Activated T-cell treated with anti-CD3 and anti-CD28 coated beads for 48 hours (primary cell): ENCODE measurements at regions not wholly inside any gene's neighbourhood (a gene's known extent, or its start where the extent isn't known, plus 50 kb on each side); places are given as distances from the start of the nearest gene placed in this dataset.
"Not testable (repeated sequence)": the region's sequence is repeated elsewhere in the genome, so short reads cannot be mapped to it uniquely, and the experiment has no call there.

Experiments used
- DNase-seq: peaks from one replicate; pipeline ENCODE4 v3.0.0-alpha.2; 2020; ENCODE audit warnings: low read depth

GRCh38 chr11:119586181-119586580 lies 142.8 kb downstream of the NECTIN1 start:
- no peak for DNase-seq

DNA sequence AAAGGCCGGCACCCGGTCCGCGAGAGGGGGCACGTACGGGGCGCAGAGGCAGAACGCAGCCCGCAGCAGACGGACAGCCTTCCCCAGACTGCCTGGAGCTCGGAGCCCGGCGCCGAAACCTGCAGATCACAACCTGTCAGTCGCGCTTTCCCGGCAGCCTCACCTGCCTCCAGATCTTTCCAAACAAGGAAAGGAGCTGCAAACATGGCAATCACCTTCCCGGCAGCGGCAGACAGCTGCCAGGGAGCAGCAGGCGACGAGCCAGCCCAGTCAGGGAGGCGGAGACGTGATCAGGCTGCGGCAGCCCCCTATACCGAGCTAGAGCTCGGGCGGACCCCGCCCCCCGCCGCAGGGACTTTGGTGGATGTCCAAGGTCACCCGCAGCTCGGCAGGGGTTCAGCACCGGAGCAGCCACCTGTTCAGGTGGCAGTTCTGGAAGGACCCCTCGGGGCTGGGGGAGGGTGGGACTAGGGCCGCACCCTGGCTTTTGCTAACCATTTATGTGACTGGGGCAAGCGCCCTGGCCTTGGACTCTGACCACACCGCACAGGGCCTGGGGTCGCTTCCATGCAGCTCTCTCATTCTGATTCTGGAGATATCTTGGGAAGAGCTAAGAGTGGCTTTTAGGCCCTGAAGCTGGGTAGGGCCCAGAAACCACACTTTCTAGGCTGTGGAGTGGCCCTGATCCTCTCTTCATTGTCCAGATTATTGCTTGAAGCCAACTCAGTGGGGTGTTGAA lies 143.8 kb downstream of the NECTIN1 start:
- no peak for DNase-seq

- no peak for DNase-seq
Observed at GRCh38 chr11:119584193-119585042, 144.6 kb downstream of the NECTIN1 start.

GRCh38 chr11:119583585-119583984 lies 145.4 kb downstream of the NECTIN1 start:
- no peak for DNase-seq

- not testable (repeated sequence) for DNase-seq
Observed at GRCh38 chr11:119581396-119581795, 147.6 kb downstream of the NECTIN1 start.

GRCh38 chr11:119580751-119581150 lies 148.2 kb downstream of the NECTIN1 start:
- no peak for DNase-seq

GRCh38 chr11:119580081-119580480 lies 148.9 kb downstream of the NECTIN1 start:
- DNase-seq = no peak

- DNase-seq = no peak
Observed at GRCh38 chr11:119578521-119579191, 150.3 kb downstream of the NECTIN1 start.

DNA sequence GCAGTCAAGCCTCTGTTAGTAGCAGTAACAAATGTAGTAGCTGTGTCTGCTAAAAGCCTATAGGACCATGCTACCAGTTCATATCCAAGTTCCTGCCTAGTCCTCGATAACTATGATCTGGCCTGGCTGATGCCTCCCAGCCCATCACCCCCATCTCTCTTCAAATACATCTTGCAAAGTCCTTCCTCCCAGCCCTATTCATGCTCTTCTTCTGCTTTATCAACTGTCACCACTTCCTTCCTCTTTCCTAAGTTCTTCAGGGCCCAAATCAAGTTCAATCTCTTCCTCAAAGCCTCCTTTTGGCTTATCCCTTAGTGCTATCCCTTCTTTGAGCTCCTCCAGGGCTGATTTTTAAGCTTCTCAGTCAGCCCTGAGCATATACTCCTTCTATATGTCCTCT lies 150.9 kb upstream of the THY1 start:
- DNase-seq = no peak

- DNase-seq = no peak
Observed at GRCh38 chr11:119572481-119573424, 149.8 kb upstream of the THY1 start.

DNA sequence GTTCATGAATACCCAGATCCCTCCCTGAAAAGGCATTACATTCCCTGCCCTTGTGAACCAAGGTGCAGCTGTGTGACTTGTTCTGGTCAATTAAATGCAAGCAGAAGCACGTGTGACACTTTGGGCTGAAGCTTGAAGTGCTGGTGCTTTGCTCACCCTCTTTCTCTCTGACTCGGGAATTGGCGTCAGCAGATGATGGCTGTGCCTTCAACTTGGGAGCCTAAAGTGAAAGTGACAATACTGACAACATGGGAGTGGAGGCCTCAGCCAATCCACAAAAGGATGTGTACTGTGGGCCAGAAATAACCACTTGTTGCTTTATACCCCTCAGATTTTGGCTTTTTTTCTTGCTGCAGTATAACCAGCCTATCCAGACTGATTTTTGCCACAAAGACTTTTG lies 148.3 kb upstream of the THY1 start:
- no peak for DNase-seq

DNA sequence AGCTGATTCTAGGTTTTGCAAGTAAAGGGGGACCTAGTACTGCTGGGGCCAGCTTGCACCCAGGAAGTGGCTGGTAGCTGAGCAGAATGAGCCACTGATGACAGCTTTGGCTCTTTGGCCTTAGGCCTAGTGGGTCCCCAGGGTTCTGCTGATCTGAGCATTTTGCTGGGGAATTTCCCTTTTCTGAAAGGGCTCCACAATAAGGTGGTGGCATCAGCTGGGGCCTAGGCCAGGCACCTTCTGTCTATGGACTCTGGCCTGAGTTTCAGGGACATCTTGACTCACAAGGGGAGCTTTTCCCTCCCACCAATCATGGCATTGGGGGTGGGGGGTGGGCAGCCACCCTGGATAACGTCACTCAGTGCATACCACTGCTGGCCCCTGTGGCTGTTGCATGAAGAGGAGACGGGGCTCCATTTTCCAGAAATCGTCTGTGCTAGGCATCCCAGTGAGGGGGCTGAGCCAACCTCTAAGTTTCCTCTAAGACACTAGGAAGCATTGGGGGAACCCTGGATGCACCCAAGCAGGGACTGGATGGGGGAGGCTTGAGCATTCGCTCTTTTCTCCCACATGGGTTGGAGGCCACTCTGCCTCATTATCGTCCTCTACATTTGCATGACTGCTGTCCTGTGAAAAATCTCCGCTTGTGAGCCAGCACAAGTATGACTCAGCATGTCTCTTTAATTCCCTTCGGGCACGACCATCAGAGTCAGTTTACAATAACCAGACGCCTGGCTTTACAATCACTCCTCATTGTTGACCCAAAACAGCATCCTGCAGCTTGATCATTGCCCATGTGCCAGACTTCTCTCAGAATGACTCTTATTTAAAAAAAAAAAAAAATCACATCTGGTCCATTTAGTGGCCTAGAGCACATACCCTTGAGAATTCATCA lies 145.0 kb upstream of the THY1 start:
- DNase-seq = no peak

GRCh38 chr11:119566319-119566718 lies 143.3 kb upstream of the THY1 start:
- no peak for DNase-seq

DNA sequence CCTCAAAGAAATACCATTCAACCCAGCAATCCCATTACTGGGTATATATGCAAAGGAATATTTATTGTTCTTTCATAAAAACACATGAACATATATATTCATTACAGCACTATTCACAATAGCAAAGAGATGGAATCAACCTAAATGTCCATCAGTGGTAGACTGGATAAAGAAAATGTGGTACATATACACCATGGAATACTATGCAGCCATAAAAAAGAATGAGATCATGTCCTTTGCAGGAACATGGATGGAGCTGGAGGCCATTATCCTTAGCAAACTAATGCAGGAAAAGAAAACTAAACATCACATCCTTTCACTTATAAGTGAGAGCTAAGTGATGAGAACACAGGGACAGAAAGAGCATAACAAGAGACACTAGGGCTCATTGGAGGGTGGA lies 142.7 kb upstream of the THY1 start:
- DNase-seq = not testable (repeated sequence)

DNA sequence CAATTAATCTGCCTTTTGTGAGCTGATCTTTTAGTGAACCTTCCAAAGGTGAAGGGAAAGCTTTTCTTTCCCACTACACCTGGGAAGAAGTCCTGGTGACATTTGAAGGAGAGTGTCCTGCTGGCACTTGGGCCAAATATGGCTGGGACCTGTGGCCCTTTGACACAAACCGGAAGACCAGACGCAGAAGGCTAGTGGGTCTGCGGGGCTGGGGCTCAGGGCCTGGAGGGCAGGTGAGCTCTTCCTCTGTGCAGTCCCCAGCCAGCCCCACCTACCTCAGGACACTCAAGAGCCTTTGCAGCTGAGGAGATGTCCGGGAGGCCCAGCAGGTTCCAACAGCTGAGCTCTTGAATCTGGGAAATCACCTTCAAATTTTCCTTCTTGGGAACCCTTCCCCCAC lies 138.0 kb upstream of the THY1 start:
- no peak for DNase-seq

DNA sequence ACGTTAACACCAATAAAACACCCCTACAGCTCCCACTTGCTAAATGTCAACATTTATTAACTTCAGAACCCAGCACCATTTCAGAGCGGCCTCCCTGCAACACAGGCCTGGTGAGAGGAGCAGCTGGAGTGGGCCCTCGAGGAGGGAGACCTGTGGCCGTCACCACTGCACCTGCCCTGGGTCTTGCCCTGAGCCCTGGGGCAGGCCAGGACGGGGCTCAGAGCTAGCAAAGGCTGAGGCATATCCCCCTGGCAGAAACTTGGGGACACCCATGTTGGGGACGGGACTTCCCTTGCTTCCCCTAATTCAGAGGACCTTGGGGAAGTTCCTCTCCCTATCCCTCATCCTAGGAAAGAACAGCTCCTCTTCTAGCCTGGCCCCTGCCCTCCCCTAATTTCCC lies 137.3 kb upstream of the THY1 start:
- DNase-seq = no peak

GRCh38 chr11:119552106-119552485 lies 129.1 kb upstream of the THY1 start:
- DNase-seq = no peak

- no peak for DNase-seq
Observed at GRCh38 chr11:119551420-119552105, 128.6 kb upstream of the THY1 start.

DNA sequence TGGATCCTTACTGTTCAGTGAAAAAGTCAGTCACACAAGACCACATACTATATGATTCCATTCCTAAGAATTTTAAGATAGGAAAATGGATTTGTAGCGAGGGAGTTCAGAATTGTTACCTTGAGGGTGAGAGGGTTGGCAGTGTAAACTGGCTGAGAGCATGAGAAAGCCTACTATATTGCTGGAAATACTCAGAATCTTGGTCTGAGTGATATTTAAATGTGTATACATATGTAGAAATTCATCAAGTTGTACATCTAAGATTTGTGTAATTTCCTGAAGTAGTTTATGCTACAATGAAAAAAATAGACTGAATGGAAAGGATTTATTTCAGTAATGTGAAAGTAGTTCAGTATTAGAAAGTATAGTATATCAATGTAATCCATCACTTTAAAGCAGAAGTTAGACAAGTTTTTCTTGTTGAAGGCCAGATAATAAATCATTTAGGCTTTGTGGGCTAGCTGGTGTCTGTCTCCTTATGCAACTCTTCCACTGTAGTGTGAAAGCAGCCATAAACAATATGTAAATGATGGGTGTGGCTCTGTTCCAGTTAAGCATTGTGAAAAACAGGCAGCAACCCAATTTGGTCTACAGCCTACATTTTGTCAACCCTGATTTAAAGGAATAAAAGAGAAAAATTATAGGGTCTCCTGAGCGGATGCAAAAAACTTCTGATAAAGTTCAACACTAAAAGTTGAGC lies 127.2 kb upstream of the THY1 start:
- no peak for DNase-seq
